SH-SY5Y (cell line): ENCODE measurements at regions not wholly inside any gene's neighbourhood (a gene's known extent, or its start where the extent isn't known, plus 50 kb on each side); places are given as distances from the start of the nearest gene placed in this dataset.

Experiments used
- GATA2 ChIP-seq: IDR thresholded peaks from 2 replicates; pipeline ENCODE4 v1.6.1; 2011; ENCODE audit warnings: mild to moderate bottlenecking, low read depth, low read length
- GATA3 ChIP-seq: IDR thresholded peaks from 2 replicates; pipeline ENCODE4 v1.6.1; 2011; ENCODE audit warnings: low read depth, mild to moderate bottlenecking, low read length, moderate library complexity

GRCh38 chr18:37666991-37667390 is 101.4 kb upstream of the CELF4 start:
- TF ChIP-seq GATA3 (no peak), GATA2 (no peak)
